H1 (cell line): ENCODE measurements at regions not wholly inside any gene's neighbourhood (a gene's known extent, or its start where the extent isn't known, plus 50 kb on each side); places are given as distances from the start of the nearest gene placed in this dataset.

Experiments
- CTCF ChIA-PET: fragments of 300-600 bp; sonication (Branson Sonifier 250); formaldehyde crosslinking; loops from one replicate; lab custom pipeline; 2021; ENCODE audit not compliant: partially characterized antibody; lab: Charles Lee
- POLR2A ChIA-PET: fragments of 300-600 bp; sonication (Branson Sonifier 250); formaldehyde crosslinking; loops from one replicate; lab custom pipeline; 2021; ENCODE audit warnings: inconsistent platforms; ENCODE audit not compliant: partially characterized antibody; lab: Charles Lee
- DNase-seq, 2 experiments: peaks; one replicate each; pipeline versions ENCODE4 v3.0.0 to v3.0.0-alpha.2; 2010 to 2022; ENCODE audit warnings: low spot score in 2 of 2, low read depth in 1 of 2, mixed read lengths in 1 of 2
- FAIRE-seq: peaks from 2 replicates; lab custom pipeline; 2011; peaks lifted over from hg19 to GRCh38; lab: Jason Lieb, UNC
- H2AFZ ChIP-seq: 2 replicates; pipeline ENCODE4 v1.8.1; 2012; ENCODE audit warnings: low read length, inconsistent platforms
- H2AK5ac ChIP-seq: 2 replicates; pipeline ENCODE4 v1.6.1; 2013; ENCODE audit warnings: low read depth, low read length
- H2BK120ac ChIP-seq: replicated peaks from 2 replicates; pipeline ENCODE3; 2013; ENCODE audit warnings: low read depth, low read length, inconsistent platforms
- H2BK12ac ChIP-seq: 2 replicates; pipeline ENCODE4 v1.6.1; 2013; ENCODE audit warnings: low read depth, low read length
- H2BK15ac ChIP-seq: 2 replicates; pipeline ENCODE4 v1.6.1; 2013; ENCODE audit warnings: low read length
- H2BK20ac ChIP-seq: 2 replicates; pipeline ENCODE4 v1.6.1; 2013; ENCODE audit warnings: low read length
- H2BK5ac ChIP-seq: 2 replicates; pipeline ENCODE4 v1.6.1; 2013; ENCODE audit warnings: low read depth, low read length
- H3K14ac ChIP-seq: 2 replicates; pipeline ENCODE4 v1.6.1; 2013; ENCODE audit warnings: inconsistent platforms; ENCODE audit not compliant: insufficient read length
- H3K18ac ChIP-seq: 2 replicates; pipeline ENCODE4 v1.6.1; 2013; ENCODE audit warnings: low read length; ENCODE audit errors: extremely low read depth
- H3K23ac ChIP-seq: 2 replicates; pipeline ENCODE4 v1.6.1; 2013; ENCODE audit warnings: inconsistent platforms; ENCODE audit not compliant: insufficient read length
- H3K23me2 ChIP-seq: 2 replicates; pipeline ENCODE4 v1.6.1; 2013; ENCODE audit warnings: low read depth, low read length
- H3K27ac ChIP-seq: 2 replicates; pipeline ENCODE4 v1.6.1; 2011; ENCODE audit warnings: low read depth, low read length, inconsistent platforms
- H3K27me3 ChIP-seq, 4 experiments: replicated peaks in 1 of 4; 1 replicate in 1 of 4; 2 replicates in 3 of 4; pipeline versions ENCODE4 v1.6.1 to v1.8.1; 2011 to 2013; ENCODE audit warnings: low read length in 3 of 4, mild to moderate bottlenecking in 3 of 4, inconsistent platforms in 2 of 4, mixed read lengths in 2 of 4, moderate library complexity in 1 of 4; ENCODE audit not compliant: control insufficient read depth in 3 of 4, insufficient read depth in 3 of 4; ENCODE audit errors: extremely low read depth in 1 of 4
- H3K36me3 ChIP-seq, 4 experiments: 2 replicates each; pipeline versions ENCODE4 v1.6.1 to v1.8.1; 2011 to 2013; ENCODE audit warnings: mild to moderate bottlenecking in 4 of 4, low read length in 3 of 4, moderate library complexity in 2 of 4, control low read depth in 1 of 4, inconsistent platforms in 1 of 4; ENCODE audit not compliant: insufficient read depth in 4 of 4, control insufficient read depth in 2 of 4
- H3K4ac ChIP-seq: replicated peaks from 2 replicates; pipeline ENCODE3; 2013; ENCODE audit warnings: low read length, low read depth, mixed read lengths, inconsistent platforms; ENCODE audit not compliant: insufficient read length
- H3K4me1 ChIP-seq, 4 experiments: replicated peaks in 1 of 4; 1 replicate in 1 of 4; 2 replicates in 3 of 4; pipeline versions ENCODE4 v1.6.1 to v1.8.1; 2011 to 2013; ENCODE audit warnings: low read length in 3 of 4, inconsistent platforms in 2 of 4, mixed read lengths in 1 of 4; ENCODE audit not compliant: insufficient read depth in 4 of 4, control insufficient read depth in 3 of 4
- H3K4me2 ChIP-seq, 2 experiments: 2 replicates each; pipeline versions ENCODE4 v1.6.1 to v1.8.1; 2011 to 2013; ENCODE audit warnings: low read depth in 2 of 2, low read length in 2 of 2, control low read depth in 1 of 2, inconsistent platforms in 1 of 2, mild to moderate bottlenecking in 1 of 2; ENCODE audit not compliant: insufficient read depth in 1 of 2
- H3K4me3 ChIP-seq, 4 experiments: fragments of 200-600, 300-600 bp in 1 of 4; sonication (generic), shearing (Covaris generic), sonication (Bioruptor Twin) in 1 of 4; 2 replicates each; pipeline versions ENCODE4 v1.5.1 to v1.8.1; 2011 to 2016; ENCODE audit warnings: low read length in 4 of 4, low read depth in 3 of 4, control low read depth in 2 of 4, inconsistent platforms in 2 of 4, mild to moderate bottlenecking in 2 of 4, mixed read lengths in 1 of 4, moderate library complexity in 1 of 4; ENCODE audit not compliant: insufficient read depth in 2 of 4; ENCODE audit errors: extremely low read depth in 1 of 4
- H3K56ac ChIP-seq: replicated peaks from 2 replicates; pipeline ENCODE3; 2013; ENCODE audit warnings: low read depth, mild to moderate bottlenecking, mixed read lengths, low read length, inconsistent platforms; ENCODE audit not compliant: insufficient read length
- H3K79me1 ChIP-seq: 2 replicates; pipeline ENCODE4 v1.6.1; 2013; ENCODE audit warnings: low read depth, low read length, control low read depth
- H3K79me2 ChIP-seq, 2 experiments: 2 replicates each; pipeline versions ENCODE4 v1.6.1 to v1.8.1; 2012 to 2013; ENCODE audit warnings: low read length in 2 of 2, mild to moderate bottlenecking in 2 of 2, inconsistent platforms in 1 of 2; ENCODE audit not compliant: insufficient read depth in 2 of 2, control insufficient read depth in 1 of 2
- H3K9ac ChIP-seq, 4 experiments: replicated peaks in 1 of 4; 1 replicate in 1 of 4; 2 replicates in 3 of 4; pipeline versions ENCODE4 v1.6.1 to v1.8.1; 2011 to 2013; ENCODE audit warnings: low read depth in 3 of 4, low read length in 3 of 4, control low read depth in 2 of 4, mild to moderate bottlenecking in 2 of 4, moderate library complexity in 2 of 4, inconsistent platforms in 1 of 4; ENCODE audit errors: extremely low read depth in 1 of 4
- H3K9me3 ChIP-seq, 2 experiments: 2 replicates each; pipeline versions ENCODE4 v1.6.1 to v1.8.1; 2012 to 2013; ENCODE audit warnings: mild to moderate bottlenecking in 2 of 2, moderate library complexity in 2 of 2, control low read depth in 1 of 2, inconsistent platforms in 1 of 2, low read depth in 1 of 2, low read length in 1 of 2, mixed read lengths in 1 of 2; ENCODE audit not compliant: insufficient read depth in 2 of 2
- H4K20me1 ChIP-seq, 2 experiments: replicated peaks in 1 of 2; 2 replicates each; pipeline versions ENCODE3 to v1.8.1; 2011 to 2013; ENCODE audit warnings: inconsistent platforms in 2 of 2, low read length in 2 of 2, mild to moderate bottlenecking in 1 of 2; ENCODE audit not compliant: insufficient read depth in 2 of 2, control insufficient read depth in 1 of 2
- H4K5ac ChIP-seq: 2 replicates; pipeline ENCODE4 v1.6.1; 2013; ENCODE audit warnings: low read length, low read depth, mixed read lengths, inconsistent platforms; ENCODE audit not compliant: insufficient read length
- H4K8ac ChIP-seq: 2 replicates; pipeline ENCODE4 v1.8.0; 2013; ENCODE audit warnings: mild to moderate bottlenecking, moderate library complexity, low read length, inconsistent platforms; ENCODE audit not compliant: insufficient read depth; ENCODE audit errors: extremely low read depth
- H4K91ac ChIP-seq: replicated peaks from 2 replicates; pipeline ENCODE3; 2013; ENCODE audit warnings: low read length, mixed read lengths, inconsistent platforms; ENCODE audit not compliant: insufficient read length
- E2F6 ChIP-seq: IDR thresholded peaks from 2 replicates; pipeline ENCODE4 v1.6.1; 2012; ENCODE audit warnings: inconsistent platforms
- EP300 ChIP-seq, 2 experiments: IDR thresholded peaks; 1 replicate in 1 of 2; 2 replicates in 1 of 2; pipeline ENCODE4 v1.6.1; 2011 to 2012; ENCODE audit warnings: low read depth in 2 of 2, low read length in 2 of 2, mild to moderate bottlenecking in 2 of 2, borderline replicate concordance in 1 of 2, inconsistent platforms in 1 of 2, moderate library complexity in 1 of 2
- EZH2 ChIP-seq: fragments of 200-600 bp; sonication (generic); IDR thresholded peaks from 2 replicates; pipeline ENCODE4 v1.7.1; 2012; ENCODE audit warnings: low read depth, mild to moderate bottlenecking, moderate library complexity, low read length, inconsistent platforms; ENCODE audit not compliant: severe bottlenecking
- JUND ChIP-seq: IDR thresholded peaks from 2 replicates; pipeline ENCODE4 v1.6.1; 2011; ENCODE audit warnings: mild to moderate bottlenecking, improper control_type of control experiment, low read length
- NANOG ChIP-seq: IDR thresholded peaks from 2 replicates; pipeline ENCODE4 v1.6.1; 2011; ENCODE audit warnings: low read length, low read depth, mild to moderate bottlenecking, inconsistent platforms; ENCODE audit not compliant: insufficient read depth, poor library complexity, severe bottlenecking
- TCF12 ChIP-seq: IDR thresholded peaks from 2 replicates; pipeline ENCODE4 v1.6.1; 2011; ENCODE audit warnings: low read depth, mild to moderate bottlenecking, low read length
- ZNF274 ChIP-seq: IDR thresholded peaks from 2 replicates; pipeline ENCODE4 v1.7.0; 2012; ENCODE audit warnings: low read length, borderline replicate concordance; ENCODE audit errors: extremely low read depth
- WGBS, 2 experiments: shearing (Covaris generic) in 1 of 2; methylation state at CpG; one replicate each; pipeline versions ENCODE4 v1.1.6 to v1.1.7; 2013 to 2015; ENCODE audit warnings: low lambda C conversion rate in 2 of 2, mixed read lengths in 2 of 2, inconsistent platforms in 1 of 2, low coverage in 1 of 2, missing lambda C conversion rate in 1 of 2; ENCODE audit not compliant: insufficient replicate concordance in 2 of 2, insufficient coverage in 1 of 2, insufficient read length in 1 of 2; ENCODE audit errors: extremely low coverage in 1 of 2, missing lambda C conversion rate in 1 of 2; 5-methylcytosine and 5-hydroxymethylcytosine counted together

DNA sequence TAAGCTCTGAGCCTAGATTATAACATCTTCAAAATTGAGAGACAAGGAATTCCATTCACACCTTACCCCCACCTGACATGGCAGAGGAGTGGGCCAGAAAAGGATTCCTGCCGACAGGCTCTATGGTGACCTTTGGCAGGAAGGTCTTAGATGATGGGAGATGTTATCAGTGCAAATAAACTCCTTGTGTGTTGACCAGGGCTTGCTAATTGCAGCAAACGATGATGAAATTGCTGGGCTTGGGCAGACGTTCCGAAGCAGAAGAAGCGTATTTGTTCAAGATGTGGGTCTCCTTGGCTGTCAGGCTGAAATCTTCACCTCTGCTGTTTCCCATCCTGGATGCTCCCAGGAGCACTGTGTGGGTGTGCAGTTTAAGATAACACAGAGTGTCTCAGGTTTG is 183.7 kb upstream of the CADM1 start:
- Histone ChIP-seq H3K36me3 (no peaks in the 10 kb centered on the region), H3K4me3 (no peak overlapping the region), H2BK20ac (no peak overlapping the region), H4K5ac (no peak overlapping the region), H4K20me1 (no peaks in the 10 kb centered on the region), H4K91ac (no peak overlapping the region), H3K14ac (no peak overlapping the region), H2BK120ac (no peak overlapping the region), H2BK12ac (no peak overlapping the region), H3K4me2 (no peak overlapping the region), H2AK5ac (no peak overlapping the region)
- no peak for FAIRE-seq
- 80% methylated on average over 5 of the region's 5 CpGs; no CpG with 5 or more reads in 1 of the 2 experiments for WGBS, 2 experiments
- CTCF ChIA-PET, result interaction anchor here (3.2 kb wide), 1 partner anchor 9 kb away, joined by 13 read pairs; no protein-coding TSS in a partner anchor
- POLR2A ChIA-PET, result no interaction called here
- no peak for TF ChIP-seq JUND
- TF ChIP-seq EZH2, result no peak
- no peak for TF ChIP-seq TCF12
- no peak for TF ChIP-seq NANOG
- no peak for TF ChIP-seq E2F6
- TF ChIP-seq EP300 (IDR thresholded peaks at IDR 0.05; ENCODE audit: borderline replicate concordance in 1 of 2, low read depth in 2 of 2, low read length in 2 of 2), result no peak
- TF ChIP-seq ZNF274, result no peak
- TF ChIP-seq, all 59 proteins: peak for 0
- no peak overlapping the region for H4K8ac ChIP-seq
- H3K27ac ChIP-seq, result no peak overlapping the region
- H3K9ac ChIP-seq, result no peak overlapping the region
- no peaks in the 10 kb centered on the region for H3K4me1 ChIP-seq
- no peaks in the 10 kb centered on the region; the same call in 1 of the 2 replicates for H3K23me2 ChIP-seq
- no peak overlapping the region for H3K4ac ChIP-seq
- no peak overlapping the region for H3K23ac ChIP-seq
- H3K56ac ChIP-seq, result no peak overlapping the region
- no peak overlapping the region for H2BK15ac ChIP-seq
- no peak overlapping the region for H3K18ac ChIP-seq
- H2AFZ ChIP-seq, result no peak overlapping the region
- no peak overlapping the region for H2BK5ac ChIP-seq
- H3K9me3 ChIP-seq, result no peaks in the 10 kb centered on the region
- no peaks in the 10 kb centered on the region for H3K79me2 ChIP-seq
- H3K27me3 ChIP-seq, result peaks cover 0 to 2% (median 0%) of the 10 kb centered on the region in 4 experiments; a peak in 2 of 7 replicates
- H3K79me1 ChIP-seq, result no peaks in the 10 kb centered on the region
- no peak for DNase-seq
